K562 (cell line): ENCODE measurements at regions not wholly inside any gene's neighbourhood (a gene's known extent, or its start where the extent isn't known, plus 50 kb on each side); places are given as distances from the start of the nearest gene placed in this dataset.

Experiments used
- ATAC-seq: fragments of 200-7000 bp; cut with Tn5 transposase; 3 replicates; pipeline ENCODE4 v1.9.1; 2020; ENCODE audit warnings: moderate library complexity
- BruUV-seq: library from RNA; stranded (reverse); fragments of 400-500 nt; replicated peaks from 2 replicates; lab custom pipeline; 2021; lab: Mats Ljungman, UMichigan
- CTCF ChIA-PET: fragments of 300-600 bp; formaldehyde crosslinking; extraction: SDS; loops from one replicate; lab custom pipeline; 2021; ENCODE audit warnings: low intra/inter-chr PET ratio; lab: Yijun Ruan, JAX
- POLR2A ChIA-PET: fragments of 300-600, 350-650 bp; sonication (Branson Sonifier 250); formaldehyde crosslinking; extraction: SDS; loops from one replicate; lab custom pipeline; 2021; ENCODE audit warnings: antibody characterized with exemption, inconsistent platforms; lab: Yijun Ruan, JAX
- DNase-seq, 4 experiments: peaks; one replicate each; pipeline versions ENCODE4 v3.0.0 to v3.0.0-alpha.2; 2011 to 2018; ENCODE audit warnings: low spot score in 3 of 4, mixed read lengths in 3 of 4; ENCODE audit errors: extremely low read depth in 1 of 4
- FAIRE-seq: peaks from 2 replicates; lab custom pipeline; 2011; peaks lifted over from hg19 to GRCh38; lab: Jason Lieb, UNC
- H2AFZ ChIP-seq: 2 replicates; pipeline ENCODE4 v1.6.0; 2011; ENCODE audit warnings: low read depth, low read length, control low read depth, inconsistent platforms
- H3K27ac ChIP-seq: fragments of 200-600 bp; 3 replicates; pipeline ENCODE4 v1.8.0; 2011; ENCODE audit warnings: low read depth, mild to moderate bottlenecking, control low read depth, inconsistent platforms, low read length, moderate library complexity, mixed read lengths; ENCODE audit errors: extremely low read depth
- H3K27me3 ChIP-seq, 2 experiments: fragments of 300-600 bp in 1 of 2; 2 replicates in 1 of 2; 3 replicates in 1 of 2; pipeline versions ENCODE4 v1.6.0 to v1.8.0; 2011; ENCODE audit warnings: inconsistent platforms in 2 of 2, low read length in 2 of 2, mild to moderate bottlenecking in 1 of 2, mixed read lengths in 1 of 2, moderate library complexity in 1 of 2; ENCODE audit not compliant: control insufficient read depth in 2 of 2, insufficient read depth in 2 of 2
- H3K36me3 ChIP-seq: fragments of 300-600 bp; 3 replicates; pipeline ENCODE4 v1.8.0; 2011; ENCODE audit warnings: mild to moderate bottlenecking, low read length, inconsistent platforms; ENCODE audit not compliant: control insufficient read depth, insufficient read depth
- H3K4me1 ChIP-seq, 2 experiments: fragments of 200-600 bp in 1 of 2; replicated peaks in 1 of 2; 2 replicates in 1 of 2; 3 replicates in 1 of 2; pipeline versions ENCODE4 v1.5.1 to v1.8.0; 2011; ENCODE audit warnings: inconsistent platforms in 2 of 2, low read length in 2 of 2, mild to moderate bottlenecking in 1 of 2, mixed read lengths in 1 of 2, moderate library complexity in 1 of 2; ENCODE audit not compliant: control insufficient read depth in 2 of 2, insufficient read depth in 2 of 2
- H3K4me2 ChIP-seq: 2 replicates; pipeline ENCODE4 v1.6.1; 2011; ENCODE audit warnings: low read length, control low read depth, inconsistent platforms, mixed read lengths; ENCODE audit not compliant: insufficient read depth
- H3K4me3 ChIP-seq: fragments of 200-600 bp; sonication (generic), shearing (Covaris generic); 2 replicates; pipeline ENCODE4 v1.5.1; 2016; ENCODE audit warnings: control low read depth, inconsistent platforms
- H3K79me2 ChIP-seq: fragments of 200-600 bp; 3 replicates; pipeline ENCODE4 v1.8.0; 2011; ENCODE audit warnings: low read length, inconsistent platforms; ENCODE audit not compliant: control insufficient read depth, insufficient read depth
- H3K9ac ChIP-seq, 2 experiments: 2 replicates each; pipeline versions ENCODE4 v1.6.0 to v1.6.1; 2011; ENCODE audit warnings: low read depth in 2 of 2, low read length in 2 of 2, control low read depth in 1 of 2, inconsistent platforms in 1 of 2, mild to moderate bottlenecking in 1 of 2, mixed read lengths in 1 of 2; ENCODE audit not compliant: insufficient read depth in 1 of 2
- H3K9me1 ChIP-seq: one replicate; pipeline ENCODE4 v1.6.0; 2011; ENCODE audit warnings: inconsistent platforms, mild to moderate bottlenecking, low read length, moderate library complexity; ENCODE audit not compliant: control insufficient read depth, insufficient read depth
- H3K9me3 ChIP-seq: replicated peaks from 2 replicates; pipeline ENCODE4 v1.5.1; 2011; ENCODE audit warnings: low read depth, low read length, inconsistent platforms; ENCODE audit not compliant: control insufficient read depth, insufficient read depth
- H4K20me1 ChIP-seq: replicated peaks from 2 replicates; pipeline ENCODE4 v1.6.1; 2011; ENCODE audit warnings: low read length, inconsistent platforms, mixed read lengths; ENCODE audit not compliant: control insufficient read depth, insufficient read depth
- C11orf30 ChIP-seq: fragments of 450-650 bp; IDR thresholded peaks from 2 replicates; pipeline ENCODE4 v1.6.1; 2016; ENCODE audit warnings: low read depth, mild to moderate bottlenecking
- CHD4 ChIP-seq: fragments of 200-600 bp; sonication (generic); IDR thresholded peaks from 3 replicates; pipeline ENCODE4 v1.6.1; 2012; ENCODE audit warnings: low read depth, mild to moderate bottlenecking, mixed read lengths, low read length, inconsistent platforms; ENCODE audit not compliant: insufficient read depth, insufficient replicate concordance, poor library complexity, severe bottlenecking
- DDX20 ChIP-seq: fragments of 450-650 bp; IDR thresholded peaks from 2 replicates; pipeline ENCODE4 v1.6.1; 2016; ENCODE audit warnings: missing genetic modification characterization, low read depth, mild to moderate bottlenecking, missing compliant biosample characterization, moderate library complexity
- FOXJ2 ChIP-seq: fragments of 200-800 bp; sonication (Bioruptor generic); IDR thresholded peaks from 2 replicates; pipeline ENCODE4 v1.6.1; 2016; ENCODE audit warnings: missing genetic modification characterization, missing compliant biosample characterization
- FOXK1 ChIP-seq: sonication (generic); formaldehyde crosslinking; IDR thresholded peaks from 2 replicates; pipeline ENCODE4 v1.8.0; 2022; ENCODE audit warnings: missing genetic modification reagents, mild to moderate bottlenecking, borderline replicate concordance
- NR2F6 ChIP-seq: fragments of 450-650 bp; formaldehyde crosslinking; IDR thresholded peaks from 2 replicates; pipeline ENCODE4 v1.4.0; 2020; ENCODE audit warnings: mild to moderate bottlenecking
- SIX5 ChIP-seq, 2 experiments: IDR thresholded peaks; 2 replicates each; pipeline ENCODE4 v1.6.1; 2011; ENCODE audit warnings: low read length in 2 of 2, borderline replicate concordance in 1 of 2, low read depth in 1 of 2, mild to moderate bottlenecking in 1 of 2, moderate library complexity in 1 of 2; ENCODE audit not compliant: insufficient read depth in 1 of 2
- TAF7 ChIP-seq: fragments of 450-650 bp; IDR thresholded peaks from 2 replicates; pipeline ENCODE4 v1.6.1; 2016; ENCODE audit warnings: missing genetic modification characterization, missing compliant biosample characterization
- XRCC5 ChIP-seq: fragments of 200-400 bp; formaldehyde crosslinking; IDR thresholded peaks from 2 replicates; pipeline ENCODE4 v1.6.1; 2017; ENCODE audit warnings: low read depth, mild to moderate bottlenecking, low read length
- ZNF766 ChIP-seq: fragments of 200-800 bp; sonication (Bioruptor generic); conservative IDR thresholded peaks from 2 replicates; pipeline ENCODE4 v1.6.1; 2016; ENCODE audit warnings: missing genetic modification characterization, missing compliant biosample characterization
- WGBS: fragments of 100-300 bp; shearing (Covaris generic); methylation state at CpG from one replicate; pipeline ENCODE4 v1.1.6; 2016; ENCODE audit warnings: low coverage, mixed read lengths; ENCODE audit not compliant: insufficient coverage; ENCODE audit errors: missing lambda C conversion rate; 5-methylcytosine and 5-hydroxymethylcytosine counted together
- in situ Hi-C: fragments of 300-500 bp; cut with MboI; formaldehyde crosslinking; loops from 4 replicates; pipeline ENCODE4 v1.15.0; 2018; ENCODE audit warnings: inconsistent platforms, mixed read lengths
- intact Hi-C: fragments of 100-400 bp; cut with micrococcal nuclease; formaldehyde crosslinking; loops from 2 replicates; pipeline ENCODE4 v1.14.2; 2022
- TF ChIP-seq, protein P1 (sequence below): fragments of 250-450 bp; sonication (Bioruptor Pico); IDR thresholded peaks from 2 replicates; pipeline ENCODE4 v1.4.0; 2020
- TF ChIP-seq, protein P2 (sequence below): sonication (generic); formaldehyde crosslinking; IDR thresholded peaks from 2 replicates; pipeline ENCODE4 v1.8.1; 2023; ENCODE audit warnings: missing genetic modification reagents, mild to moderate bottlenecking, borderline replicate concordance
- TF ChIP-seq, protein P3 (sequence below), 2 experiments: fragments of 450-650 bp; IDR thresholded peaks; 2 replicates each; pipeline ENCODE4 v1.6.1; 2018; ENCODE audit warnings: mild to moderate bottlenecking in 2 of 2, low read depth in 1 of 2; ENCODE audit not compliant: partially characterized antibody in 2 of 2

DNA sequence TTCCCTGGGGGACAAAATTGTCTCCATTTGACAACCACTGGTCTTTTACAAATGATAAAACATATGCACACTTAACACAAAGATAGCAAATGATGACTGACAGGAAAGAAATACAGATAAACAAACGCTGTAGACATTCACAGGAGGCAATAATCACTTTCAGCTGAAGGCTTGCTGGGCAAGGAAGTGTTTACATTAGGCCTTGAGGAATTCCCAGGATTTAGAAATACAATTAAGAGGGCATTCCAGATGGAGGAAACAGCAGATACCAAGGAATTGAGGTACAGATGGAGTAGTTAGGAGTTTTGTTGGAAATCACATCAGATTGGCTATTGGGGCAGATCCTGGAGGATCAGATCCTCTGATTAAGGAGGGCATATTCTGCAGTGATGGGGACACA is 93.9 kb downstream of the DYRK2 start:
- Histone ChIP-seq H3K36me3 (no peaks in the 10 kb centered on the region), H4K20me1 (no peaks in the 10 kb centered on the region), H2AFZ (no peak overlapping the region), H3K9me1 (no peaks in the 10 kb centered on the region), H3K27me3 (peaks cover 0 to 7% of the 10 kb centered on the region in 2 experiments; a peak in 3 of 5 replicates), H3K27ac (no peak overlapping the region), H3K79me2 (no peaks in the 10 kb centered on the region), H3K4me2 (no peak overlapping the region), H3K9ac (no peak overlapping the region), H3K4me1 (no peaks in the 10 kb centered on the region), H3K9me3 (no peaks in the 10 kb centered on the region), H3K4me3 (no peak overlapping the region)
- intact Hi-C loops: no loop called here
- no TSS peak for BruUV-seq
- POLR2A ChIA-PET: no interaction called here
- in situ Hi-C loops: no loop called here
- no peak for DNase-seq
- ATAC-seq: no peak
- WGBS: 0% methylated on average over 1 of the region's 1 CpG
- CTCF ChIA-PET: no interaction called here
- no peak for FAIRE-seq
- TF ChIP-seq TAF7 (no peak), FOXJ2 (tag) (no peak), ZNF766 (CRISPR knock-in tag) (no peak), CHD4 (no peak), NR2F6 (no peak), FOXK1 (CRISPR knock-in tag) (no peak), C11orf30 (no peak), SIX5 (IDR thresholded peaks at IDR 0.05; ENCODE audit: borderline replicate concordance in 1 of 2, insufficient read depth in 1 of 2, low read depth in 1 of 2, low read length in 2 of 2) (no peak), XRCC5 (no peak), DDX20 (tag) (no peak)
- TF ChIP-seq, protein P1, sequence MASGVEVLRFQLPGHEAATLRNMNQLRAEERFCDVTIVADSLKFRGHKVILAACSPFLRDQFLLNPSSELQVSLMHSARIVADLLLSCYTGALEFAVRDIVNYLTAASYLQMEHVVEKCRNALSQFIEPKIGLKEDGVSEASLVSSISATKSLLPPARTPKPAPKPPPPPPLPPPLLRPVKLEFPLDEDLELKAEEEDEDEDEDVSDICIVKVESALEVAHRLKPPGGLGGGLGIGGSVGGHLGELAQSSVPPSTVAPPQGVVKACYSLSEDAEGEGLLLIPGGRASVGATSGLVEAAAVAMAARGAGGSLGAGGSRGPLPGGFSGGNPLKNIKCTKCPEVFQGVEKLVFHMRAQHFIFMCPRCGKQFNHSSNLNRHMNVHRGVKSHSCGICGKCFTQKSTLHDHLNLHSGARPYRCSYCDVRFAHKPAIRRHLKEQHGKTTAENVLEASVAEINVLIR (CRISPR knock-in tag): no peak
- TF ChIP-seq, protein P2, sequence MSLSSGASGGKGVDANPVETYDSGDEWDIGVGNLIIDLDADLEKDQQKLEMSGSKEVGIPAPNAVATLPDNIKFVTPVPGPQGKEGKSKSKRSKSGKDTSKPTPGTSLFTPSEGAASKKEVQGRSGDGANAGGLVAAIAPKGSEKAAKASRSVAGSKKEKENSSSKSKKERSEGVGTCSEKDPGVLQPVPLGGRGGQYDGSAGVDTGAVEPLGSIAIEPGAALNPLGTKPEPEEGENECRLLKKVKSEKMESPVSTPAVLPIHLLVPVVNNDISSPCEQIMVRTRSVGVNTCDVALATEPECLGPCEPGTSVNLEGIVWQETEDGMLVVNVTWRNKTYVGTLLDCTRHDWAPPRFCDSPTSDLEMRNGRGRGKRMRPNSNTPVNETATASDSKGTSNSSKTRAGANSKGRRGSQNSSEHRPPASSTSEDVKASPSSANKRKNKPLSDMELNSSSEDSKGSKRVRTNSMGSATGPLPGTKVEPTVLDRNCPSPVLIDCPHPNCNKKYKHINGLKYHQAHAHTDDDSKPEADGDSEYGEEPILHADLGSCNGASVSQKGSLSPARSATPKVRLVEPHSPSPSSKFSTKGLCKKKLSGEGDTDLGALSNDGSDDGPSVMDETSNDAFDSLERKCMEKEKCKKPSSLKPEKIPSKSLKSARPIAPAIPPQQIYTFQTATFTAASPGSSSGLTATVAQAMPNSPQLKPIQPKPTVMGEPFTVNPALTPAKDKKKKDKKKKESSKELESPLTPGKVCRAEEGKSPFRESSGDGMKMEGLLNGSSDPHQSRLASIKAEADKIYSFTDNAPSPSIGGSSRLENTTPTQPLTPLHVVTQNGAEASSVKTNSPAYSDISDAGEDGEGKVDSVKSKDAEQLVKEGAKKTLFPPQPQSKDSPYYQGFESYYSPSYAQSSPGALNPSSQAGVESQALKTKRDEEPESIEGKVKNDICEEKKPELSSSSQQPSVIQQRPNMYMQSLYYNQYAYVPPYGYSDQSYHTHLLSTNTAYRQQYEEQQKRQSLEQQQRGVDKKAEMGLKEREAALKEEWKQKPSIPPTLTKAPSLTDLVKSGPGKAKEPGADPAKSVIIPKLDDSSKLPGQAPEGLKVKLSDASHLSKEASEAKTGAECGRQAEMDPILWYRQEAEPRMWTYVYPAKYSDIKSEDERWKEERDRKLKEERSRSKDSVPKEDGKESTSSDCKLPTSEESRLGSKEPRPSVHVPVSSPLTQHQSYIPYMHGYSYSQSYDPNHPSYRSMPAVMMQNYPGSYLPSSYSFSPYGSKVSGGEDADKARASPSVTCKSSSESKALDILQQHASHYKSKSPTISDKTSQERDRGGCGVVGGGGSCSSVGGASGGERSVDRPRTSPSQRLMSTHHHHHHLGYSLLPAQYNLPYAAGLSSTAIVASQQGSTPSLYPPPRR: no peak
- TF ChIP-seq, protein P3, sequence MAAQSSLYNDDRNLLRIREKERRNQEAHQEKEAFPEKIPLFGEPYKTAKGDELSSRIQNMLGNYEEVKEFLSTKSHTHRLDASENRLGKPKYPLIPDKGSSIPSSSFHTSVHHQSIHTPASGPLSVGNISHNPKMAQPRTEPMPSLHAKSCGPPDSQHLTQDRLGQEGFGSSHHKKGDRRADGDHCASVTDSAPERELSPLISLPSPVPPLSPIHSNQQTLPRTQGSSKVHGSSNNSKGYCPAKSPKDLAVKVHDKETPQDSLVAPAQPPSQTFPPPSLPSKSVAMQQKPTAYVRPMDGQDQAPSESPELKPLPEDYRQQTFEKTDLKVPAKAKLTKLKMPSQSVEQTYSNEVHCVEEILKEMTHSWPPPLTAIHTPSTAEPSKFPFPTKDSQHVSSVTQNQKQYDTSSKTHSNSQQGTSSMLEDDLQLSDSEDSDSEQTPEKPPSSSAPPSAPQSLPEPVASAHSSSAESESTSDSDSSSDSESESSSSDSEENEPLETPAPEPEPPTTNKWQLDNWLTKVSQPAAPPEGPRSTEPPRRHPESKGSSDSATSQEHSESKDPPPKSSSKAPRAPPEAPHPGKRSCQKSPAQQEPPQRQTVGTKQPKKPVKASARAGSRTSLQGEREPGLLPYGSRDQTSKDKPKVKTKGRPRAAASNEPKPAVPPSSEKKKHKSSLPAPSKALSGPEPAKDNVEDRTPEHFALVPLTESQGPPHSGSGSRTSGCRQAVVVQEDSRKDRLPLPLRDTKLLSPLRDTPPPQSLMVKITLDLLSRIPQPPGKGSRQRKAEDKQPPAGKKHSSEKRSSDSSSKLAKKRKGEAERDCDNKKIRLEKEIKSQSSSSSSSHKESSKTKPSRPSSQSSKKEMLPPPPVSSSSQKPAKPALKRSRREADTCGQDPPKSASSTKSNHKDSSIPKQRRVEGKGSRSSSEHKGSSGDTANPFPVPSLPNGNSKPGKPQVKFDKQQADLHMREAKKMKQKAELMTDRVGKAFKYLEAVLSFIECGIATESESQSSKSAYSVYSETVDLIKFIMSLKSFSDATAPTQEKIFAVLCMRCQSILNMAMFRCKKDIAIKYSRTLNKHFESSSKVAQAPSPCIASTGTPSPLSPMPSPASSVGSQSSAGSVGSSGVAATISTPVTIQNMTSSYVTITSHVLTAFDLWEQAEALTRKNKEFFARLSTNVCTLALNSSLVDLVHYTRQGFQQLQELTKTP (IDR thresholded peaks at IDR 0.05; ENCODE audit: low read depth in 1 of 2, partially characterized antibody in 2 of 2): no peak
